Trophoblast cell (in vitro differentiated cells and primary cell): ENCODE measurements at regions not wholly inside any gene's neighbourhood (a gene's known extent, or its start where the extent isn't known, plus 50 kb on each side); places are given as distances from the start of the nearest gene placed in this dataset.

Source experiments
- DNase-seq, 2 donors: peaks; one replicate each; pipeline ENCODE4 v3.0.0-alpha.2; 2016
- H2AFZ ChIP-seq: 2 replicates; pipeline ENCODE4 v1.6.1; 2013; ENCODE audit warnings: low read length, moderate library complexity, mild to moderate bottlenecking; ENCODE audit not compliant: insufficient read depth, poor library complexity
- H2AK5ac ChIP-seq: 2 replicates; pipeline ENCODE4 v1.6.1; 2013; ENCODE audit warnings: mild to moderate bottlenecking, low read length
- H2BK120ac ChIP-seq: 2 replicates; pipeline ENCODE4 v1.6.1; 2013; ENCODE audit warnings: low read length, mild to moderate bottlenecking, moderate library complexity; ENCODE audit not compliant: insufficient read depth, poor library complexity
- H2BK12ac ChIP-seq: 2 replicates; pipeline ENCODE4 v1.6.1; 2013; ENCODE audit warnings: mild to moderate bottlenecking, low read length, moderate library complexity
- H2BK5ac ChIP-seq: 2 replicates; pipeline ENCODE4 v1.6.1; 2013; ENCODE audit warnings: low read length, low read depth, moderate library complexity, mild to moderate bottlenecking; ENCODE audit not compliant: poor library complexity
- H3K14ac ChIP-seq: 2 replicates; pipeline ENCODE4 v1.6.1; 2013; ENCODE audit warnings: mild to moderate bottlenecking, low read length
- H3K18ac ChIP-seq: 2 replicates; pipeline ENCODE4 v1.6.1; 2013; ENCODE audit warnings: mild to moderate bottlenecking, low read length
- H3K23ac ChIP-seq: 2 replicates; pipeline ENCODE4 v1.6.1; 2013; ENCODE audit warnings: low read length
- H3K27ac ChIP-seq: 2 replicates; pipeline ENCODE4 v1.5.1; 2013; ENCODE audit warnings: low read depth, mild to moderate bottlenecking, inconsistent platforms, low read length, moderate library complexity
- H3K27me3 ChIP-seq: 2 replicates; pipeline ENCODE4 v1.6.1; 2013; ENCODE audit warnings: inconsistent platforms, mild to moderate bottlenecking, low read length, moderate library complexity; ENCODE audit not compliant: insufficient read depth
- H3K36me3 ChIP-seq, 2 experiments: 1 replicate in 1 of 2; 2 replicates in 1 of 2; pipeline ENCODE4 v1.6.1; 2013; ENCODE audit warnings: low read length in 2 of 2, mild to moderate bottlenecking in 2 of 2, moderate library complexity in 1 of 2; ENCODE audit not compliant: insufficient read depth in 2 of 2, control insufficient read depth in 1 of 2
- H3K4ac ChIP-seq: 2 replicates; pipeline ENCODE4 v1.6.1; 2013; ENCODE audit warnings: low read depth, mild to moderate bottlenecking, low read length, moderate library complexity
- H3K4me1 ChIP-seq, 2 experiments: 1 replicate in 1 of 2; 2 replicates in 1 of 2; pipeline ENCODE4 v1.6.1; 2013; ENCODE audit warnings: low read length in 2 of 2, mild to moderate bottlenecking in 2 of 2, moderate library complexity in 1 of 2; ENCODE audit not compliant: insufficient read depth in 2 of 2, control insufficient read depth in 1 of 2
- H3K4me2 ChIP-seq: 2 replicates; pipeline ENCODE4 v1.6.1; 2013; ENCODE audit warnings: inconsistent platforms, mild to moderate bottlenecking, low read length, moderate library complexity
- H3K4me3 ChIP-seq: 2 replicates; pipeline ENCODE4 v1.5.1; 2013; ENCODE audit warnings: mild to moderate bottlenecking, low read depth, low read length, inconsistent platforms
- H3K79me1 ChIP-seq: one replicate; pipeline ENCODE4 v1.6.1; 2013; ENCODE audit warnings: low read length
- H3K79me2 ChIP-seq: 2 replicates; pipeline ENCODE4 v1.6.1; 2013; ENCODE audit warnings: low read length, mild to moderate bottlenecking; ENCODE audit not compliant: control insufficient read depth, insufficient read depth, poor library complexity
- H3K9ac ChIP-seq: 2 replicates; pipeline ENCODE4 v1.6.1; 2013; ENCODE audit warnings: mild to moderate bottlenecking, low read length
- H3K9me3 ChIP-seq: 2 replicates; pipeline ENCODE4 v1.6.1; 2013; ENCODE audit warnings: low read depth, mild to moderate bottlenecking, control low read depth, inconsistent platforms, low read length; ENCODE audit not compliant: insufficient read depth
- H4K12ac ChIP-seq: 2 replicates; pipeline ENCODE4 v1.6.1; 2013; ENCODE audit warnings: low read depth, mild to moderate bottlenecking, low read length, moderate library complexity
- H4K8ac ChIP-seq: 2 replicates; pipeline ENCODE4 v1.6.1; 2013; ENCODE audit warnings: low read depth, mild to moderate bottlenecking, low read length, moderate library complexity
- H4K91ac ChIP-seq: one replicate; pipeline ENCODE4 v1.6.1; 2013; ENCODE audit warnings: low read depth, mild to moderate bottlenecking, low read length, moderate library complexity
- WGBS: extraction: QIAGEN DNeasy Blood & Tissue Kit; methylation state at CpG from one replicate; pipeline ENCODE4 v1.1.7; 2013; ENCODE audit warnings: missing lambda C conversion rate; ENCODE audit not compliant: insufficient read length, insufficient coverage; ENCODE audit errors: extremely low coverage; 5-methylcytosine and 5-hydroxymethylcytosine counted together

GRCh38 chr17:74012465-74012864 is 191.0 kb upstream of the RPL38 start:
- Histone ChIP-seq H3K9ac (no peak overlapping the region), H2BK5ac (no peak overlapping the region), H3K79me1 (no peaks in the 10 kb centered on the region), H4K8ac (no peak overlapping the region), H2AK5ac (no peak overlapping the region), H3K4ac (no peak overlapping the region), H4K12ac (no peak overlapping the region), H3K4me3 (no peak overlapping the region), H3K4me2 (no peak overlapping the region), H3K18ac (no peak overlapping the region), H3K4me1 (no peaks in the 10 kb centered on the region), H3K79me2 (no peaks in the 10 kb centered on the region), H3K36me3 (no peaks in the 10 kb centered on the region), H3K9me3 (peaks cover 6% of the 10 kb centered on the region), H2AFZ (no peak overlapping the region), H3K27me3 (peaks cover 3% of the 10 kb centered on the region), H3K14ac (no peak overlapping the region), H3K23ac (no peak overlapping the region), H2BK120ac (no peak overlapping the region), H2BK12ac (no peak overlapping the region), H4K91ac (no peak overlapping the region), H3K27ac (no peak overlapping the region)
- DNase-seq = no peak
- WGBS = no CpG with 5 or more reads among the region's 6 CpGs

GRCh38 chr17:74015316-74015715 is 188.2 kb upstream of the RPL38 start:
- no peak overlapping the region for H4K12ac ChIP-seq
- H3K27ac ChIP-seq = no peak overlapping the region
- no peaks in the 10 kb centered on the region for H3K4me1 ChIP-seq
- DNase-seq = no peak
- peaks cover 3% of the 10 kb centered on the region for H3K27me3 ChIP-seq
- H3K14ac ChIP-seq = no peak overlapping the region
- no peak overlapping the region for H3K9ac ChIP-seq
- no peak overlapping the region for H2AFZ ChIP-seq
- H3K9me3 ChIP-seq = peaks cover 6% of the 10 kb centered on the region
- no peak overlapping the region for H3K4me3 ChIP-seq
- no peak overlapping the region for H2BK120ac ChIP-seq
- no peak overlapping the region for H3K23ac ChIP-seq
- H2BK5ac ChIP-seq = no peak overlapping the region
- no peak overlapping the region for H3K4me2 ChIP-seq
- H3K79me1 ChIP-seq = no peaks in the 10 kb centered on the region
- no peak overlapping the region for H3K18ac ChIP-seq
- no peak overlapping the region for H2BK12ac ChIP-seq
- H2AK5ac ChIP-seq = no peak overlapping the region
- no peaks in the 10 kb centered on the region for H3K79me2 ChIP-seq
- no peak overlapping the region for H4K8ac ChIP-seq
- no peak overlapping the region for H3K4ac ChIP-seq
- H4K91ac ChIP-seq = no peak overlapping the region
- no peaks in the 10 kb centered on the region for H3K36me3 ChIP-seq
- WGBS = no CpG with 5 or more reads among the region's 5 CpGs

- no CpG with 5 or more reads among the region's 12 CpGs for WGBS
- no peak overlapping the region for H3K4me3 ChIP-seq
- no peak overlapping the region for H2BK120ac ChIP-seq
Observed at GRCh38 chr17:74015990-74016389, 187.5 kb upstream of the RPL38 start.

GRCh38 chr17:74016461-74016860 is 187.0 kb upstream of the RPL38 start:
- WGBS = no CpG with 5 or more reads among the region's 8 CpGs
- no peaks in the 10 kb centered on the region for H3K4me1 ChIP-seq

More at GRCh38 chr17:74015990-74016389, 187.5 kb upstream of the RPL38 start:
- Histone ChIP-seq H3K4ac (no peak overlapping the region), H2AFZ (no peak overlapping the region), H3K79me1 (no peaks in the 10 kb centered on the region), H3K23ac (no peak overlapping the region), H3K27me3 (peaks cover 3% of the 10 kb centered on the region), H4K91ac (no peak overlapping the region), H3K4me1 (no peaks in the 10 kb centered on the region), H3K4me2 (no peak overlapping the region), H2BK12ac (no peak overlapping the region), H3K27ac (no peak overlapping the region), H3K9me3 (peaks cover 6% of the 10 kb centered on the region), H4K12ac (no peak overlapping the region), H3K36me3 (no peaks in the 10 kb centered on the region), H3K79me2 (no peaks in the 10 kb centered on the region), H2BK5ac (no peak overlapping the region), H3K18ac (no peak overlapping the region), H4K8ac (no peak overlapping the region), H3K14ac (no peak overlapping the region), H3K9ac (no peak overlapping the region), H2AK5ac (no peak overlapping the region)
- no peak for DNase-seq

More at GRCh38 chr17:74016461-74016860, 187.0 kb upstream of the RPL38 start:
- Histone ChIP-seq H4K12ac (no peak overlapping the region), H4K91ac (no peak overlapping the region), H3K79me2 (no peaks in the 10 kb centered on the region), H3K23ac (no peak overlapping the region), H3K9ac (no peak overlapping the region), H2BK12ac (no peak overlapping the region), H2AK5ac (no peak overlapping the region), H3K14ac (no peak overlapping the region), H4K8ac (no peak overlapping the region), H2BK120ac (no peak overlapping the region), H3K79me1 (no peaks in the 10 kb centered on the region), H2AFZ (no peak overlapping the region), H3K9me3 (peaks cover 6% of the 10 kb centered on the region), H3K18ac (no peak overlapping the region), H3K27me3 (peaks cover 3% of the 10 kb centered on the region), H3K4me3 (no peak overlapping the region), H3K27ac (no peak overlapping the region), H3K4ac (no peak overlapping the region), H3K4me2 (no peak overlapping the region), H3K36me3 (no peaks in the 10 kb centered on the region), H2BK5ac (no peak overlapping the region)
- no peak for DNase-seq
